Left kidney (tissue), 1 donor: ENCODE measurements at regions not wholly inside any gene's neighbourhood (a gene's known extent, or its start where the extent isn't known, plus 50 kb on each side); places are given as distances from the start of the nearest gene placed in this dataset.
"Not testable (repeated sequence)": the region's sequence is repeated elsewhere in the genome, so short reads cannot be mapped to it uniquely, and the experiment has no call there.

Experiments
- DNase-seq: peaks from one replicate; pipeline ENCODE4 v3.0.0-alpha.2; 2013

DNA sequence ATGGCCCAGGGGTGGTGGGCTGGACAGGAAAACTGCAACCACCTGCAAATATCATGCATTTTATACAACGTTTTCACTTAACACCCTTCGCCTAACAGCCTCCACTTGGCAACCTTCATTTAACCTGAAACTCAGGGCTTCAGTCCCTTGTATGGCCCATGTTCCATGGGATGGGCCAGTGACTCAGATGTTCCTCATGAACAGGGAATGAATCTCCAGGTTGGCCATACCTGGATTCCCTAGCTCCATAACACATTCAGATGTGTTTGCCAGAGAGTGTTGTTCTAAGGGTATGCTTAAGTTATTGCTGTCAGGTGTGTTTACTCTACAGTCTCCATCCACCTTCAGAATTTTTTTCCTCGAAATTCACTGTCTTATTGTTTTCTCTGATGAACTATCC lies 316.9 kb downstream of the JRKL start:
- no peak for DNase-seq

DNA sequence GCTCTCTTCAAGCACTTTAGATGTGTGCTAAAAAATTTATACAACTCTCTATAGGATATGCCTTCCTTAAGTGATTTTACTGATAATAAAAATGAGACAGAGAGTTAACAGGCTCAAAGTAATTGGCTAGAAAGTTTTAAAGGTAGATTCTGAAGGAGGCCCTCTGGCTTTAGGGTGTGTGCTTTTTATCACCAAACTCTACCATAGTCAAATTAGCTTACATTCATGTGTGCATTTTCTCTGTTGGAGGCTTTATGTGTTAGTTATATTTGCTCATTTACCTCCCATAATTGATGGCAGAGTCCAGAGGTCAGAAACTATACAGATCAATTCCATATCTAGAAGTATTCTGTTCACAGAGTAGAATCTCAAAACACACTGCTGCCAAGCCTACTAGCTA lies 317.5 kb downstream of the JRKL start:
- DNase-seq, result no peak

DNA sequence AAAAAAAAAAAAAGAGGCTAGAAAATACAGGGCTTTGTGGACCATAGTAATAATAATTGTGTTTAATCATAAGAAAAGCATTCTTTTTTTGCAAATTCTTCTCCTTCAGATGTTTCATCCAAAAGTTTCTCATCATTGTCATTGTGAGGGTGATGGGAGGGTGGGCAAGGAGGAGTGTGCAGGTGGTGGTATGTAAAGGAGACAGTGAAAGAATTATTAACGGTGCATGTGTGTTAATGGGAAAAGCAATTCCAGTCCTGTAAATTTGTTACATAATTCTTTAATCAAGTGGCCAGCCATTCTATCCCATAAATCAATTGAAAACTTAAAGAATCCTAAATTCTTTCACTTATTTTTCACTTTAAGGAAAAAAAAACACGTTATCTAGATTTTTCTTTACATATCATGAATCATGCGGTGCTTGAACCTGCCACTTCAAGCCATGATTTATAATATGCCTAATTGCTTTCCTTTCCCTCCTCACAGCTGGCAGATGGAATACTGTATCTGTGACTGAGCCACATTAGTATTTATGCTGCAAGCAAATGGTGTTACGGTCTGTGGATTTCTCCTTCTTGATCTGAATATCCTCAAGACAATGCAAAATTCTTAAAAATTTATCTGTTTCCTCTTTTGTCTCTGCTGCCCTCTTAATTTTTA lies 318.5 kb downstream of the JRKL start:
- peak; percentile 25 for DNase-seq

DNA sequence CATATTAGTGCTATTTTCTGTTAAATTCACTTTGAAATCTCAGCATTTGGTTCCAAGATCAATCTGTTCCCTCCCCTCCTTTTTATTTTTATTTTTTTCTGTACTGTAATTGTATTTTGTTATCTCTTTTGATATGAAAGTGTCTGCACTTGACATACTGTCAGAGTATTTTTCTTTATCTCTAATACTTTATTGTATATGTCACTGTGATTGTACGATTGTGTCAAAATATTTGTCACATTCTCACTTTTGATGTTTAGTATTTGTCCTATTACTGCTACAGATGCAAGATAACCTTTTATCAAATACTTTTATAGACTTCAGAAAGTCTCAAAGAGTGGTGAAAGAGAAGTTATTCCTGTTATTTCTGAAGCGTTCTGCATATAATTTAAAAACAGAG lies 323.5 kb downstream of the JRKL start:
- no peak for DNase-seq

DNA sequence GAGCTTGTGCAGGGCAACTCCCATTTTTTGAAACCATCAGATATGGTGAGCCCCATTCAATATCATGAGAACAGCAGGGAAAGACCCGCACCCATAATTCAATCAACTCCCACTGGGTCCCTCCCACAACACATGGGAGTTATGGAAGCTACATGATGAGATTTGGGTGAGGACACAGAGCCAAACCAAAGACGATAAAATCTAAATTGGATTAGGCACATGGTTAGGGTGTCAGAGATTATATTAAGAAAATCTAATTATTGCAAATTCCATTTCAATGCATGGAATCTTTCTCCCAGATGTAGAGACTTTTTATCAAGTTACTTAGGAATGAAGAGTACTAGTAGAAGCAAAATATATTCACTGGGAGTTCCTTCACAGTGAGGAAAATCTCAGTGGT lies 324.9 kb downstream of the JRKL start:
- DNase-seq, result no peak

DNA sequence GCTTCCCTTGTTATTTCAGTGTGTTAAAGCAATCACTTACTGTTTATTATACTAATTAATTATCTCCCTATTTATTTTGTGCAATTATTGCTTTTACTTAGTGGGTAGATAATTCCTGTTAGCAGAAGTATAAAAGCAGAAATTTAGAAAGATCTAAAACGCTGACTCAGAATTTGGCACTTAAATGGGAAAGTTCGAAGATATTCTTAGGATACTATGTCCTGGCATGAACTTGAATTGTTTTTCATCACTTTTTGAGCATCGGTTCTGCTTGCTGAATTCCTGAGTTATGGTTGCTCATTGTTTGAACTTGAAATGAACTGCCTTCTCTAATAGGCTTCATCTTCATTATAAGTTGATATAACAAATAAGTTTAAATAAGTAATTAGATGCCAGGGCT lies 325.4 kb downstream of the JRKL start:
- no peak for DNase-seq

DNA sequence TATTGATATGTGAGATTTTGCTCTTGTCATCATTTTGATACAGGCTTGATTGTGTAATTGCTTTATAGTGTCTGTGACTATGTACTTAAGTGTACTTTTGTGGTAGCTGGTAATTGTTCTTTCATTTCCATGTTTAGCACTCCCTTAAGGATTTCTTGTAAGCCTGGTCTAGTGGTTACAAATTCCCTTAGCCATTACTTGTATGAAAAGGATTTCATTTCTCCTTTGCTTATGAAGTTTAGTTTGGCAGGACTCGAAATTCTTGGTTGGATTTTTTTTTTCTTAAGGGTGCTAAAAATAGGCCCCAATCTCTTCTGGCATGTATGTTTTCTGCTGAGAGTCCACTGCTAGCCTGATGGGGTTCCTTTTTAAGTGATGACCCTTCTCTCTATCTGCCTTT lies 346.8 kb downstream of the JRKL start:
- no peak for DNase-seq

DNA sequence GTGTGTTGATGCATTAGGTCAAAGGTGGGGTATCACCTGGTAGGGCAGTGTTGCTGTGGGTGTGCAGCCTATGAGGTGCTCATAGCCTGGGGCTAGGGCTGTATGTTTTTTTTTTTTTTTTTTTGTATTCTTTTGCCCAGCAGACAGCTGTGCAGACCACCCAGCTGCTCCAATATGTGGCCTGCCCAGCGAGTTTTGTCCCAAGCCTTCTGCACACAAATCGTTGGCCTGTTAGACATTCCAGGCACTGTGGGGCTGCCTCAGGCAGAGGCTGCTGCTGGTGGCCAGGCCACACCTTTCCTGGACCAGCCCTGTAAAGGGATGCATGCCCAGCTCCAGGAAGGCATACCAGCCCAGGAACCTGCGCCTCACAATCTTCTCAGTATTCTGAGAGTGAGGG lies 348.5 kb downstream of the JRKL start:
- DNase-seq, result no peak

DNA sequence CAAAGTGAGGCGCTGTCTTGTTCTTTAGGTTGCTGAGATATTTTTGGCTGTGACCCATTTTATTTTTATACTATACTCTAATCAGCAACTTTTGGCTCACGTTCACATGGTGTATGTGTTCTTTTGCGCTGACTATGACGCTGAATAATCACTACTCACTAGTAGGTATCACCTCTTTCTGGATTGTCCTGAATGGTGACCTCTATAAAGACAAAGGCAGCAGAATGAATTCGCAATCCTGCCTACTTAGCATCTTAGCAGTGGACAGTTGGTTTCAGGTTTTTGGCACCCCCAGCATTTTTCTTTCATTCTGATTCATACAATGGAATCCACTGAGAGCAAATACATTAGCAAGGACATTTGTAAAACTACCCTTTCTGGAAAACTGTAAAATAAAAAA lies 351.3 kb downstream of the JRKL start:
- DNase-seq, result no peak

DNA sequence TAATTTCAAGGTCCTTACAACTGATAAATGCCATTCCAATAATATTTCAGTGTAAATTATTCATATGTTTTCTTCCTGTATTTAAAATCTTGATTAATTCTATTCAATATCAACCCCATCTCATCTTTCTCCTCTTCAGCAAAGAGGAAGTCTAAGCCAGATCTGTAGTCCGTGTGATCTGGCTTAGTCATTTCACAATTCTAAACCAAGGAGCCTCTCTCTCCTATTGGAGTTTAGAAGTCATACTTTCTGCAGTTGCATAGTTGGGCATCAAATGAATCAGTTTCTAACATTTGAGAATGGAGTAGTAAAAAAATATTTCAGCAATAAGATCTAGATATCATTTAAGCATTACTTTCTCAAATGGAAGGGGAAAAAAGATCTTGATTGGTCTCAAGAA lies 354.9 kb downstream of the JRKL start:
- no peak for DNase-seq

DNA sequence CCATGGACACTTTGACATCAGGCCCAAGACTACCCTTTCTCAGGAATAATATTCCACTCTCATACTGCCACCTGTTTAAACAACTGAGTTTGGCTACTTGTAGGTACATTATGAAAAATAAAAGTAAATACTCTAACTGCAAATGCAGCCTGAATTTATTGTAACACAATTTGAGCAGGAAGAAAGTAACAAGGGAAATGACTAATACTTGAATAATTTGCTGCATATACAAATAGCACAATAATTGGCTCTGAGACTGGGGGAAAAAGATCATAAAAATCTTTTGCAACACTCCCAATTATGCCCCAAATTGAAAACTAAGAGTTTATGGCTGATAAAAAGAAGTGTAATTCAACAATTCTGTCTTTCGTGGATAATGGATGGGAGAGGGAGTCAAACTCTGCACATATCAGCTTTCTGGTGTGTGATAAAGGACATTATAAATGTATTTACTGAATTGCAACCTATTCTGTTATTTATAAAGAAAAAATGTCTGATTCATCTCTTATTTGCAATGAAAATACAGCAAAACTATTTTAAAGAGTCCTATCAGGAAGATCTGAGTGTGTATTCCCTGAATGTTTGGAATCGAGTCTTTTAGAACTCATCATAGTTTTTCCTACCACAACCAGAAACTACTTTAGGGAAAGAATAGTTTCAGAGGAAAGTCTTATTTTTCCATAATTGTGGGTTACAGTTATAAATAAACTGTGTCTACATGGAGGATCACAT lies 359.0 kb downstream of the JRKL start:
- no peak for DNase-seq

DNA sequence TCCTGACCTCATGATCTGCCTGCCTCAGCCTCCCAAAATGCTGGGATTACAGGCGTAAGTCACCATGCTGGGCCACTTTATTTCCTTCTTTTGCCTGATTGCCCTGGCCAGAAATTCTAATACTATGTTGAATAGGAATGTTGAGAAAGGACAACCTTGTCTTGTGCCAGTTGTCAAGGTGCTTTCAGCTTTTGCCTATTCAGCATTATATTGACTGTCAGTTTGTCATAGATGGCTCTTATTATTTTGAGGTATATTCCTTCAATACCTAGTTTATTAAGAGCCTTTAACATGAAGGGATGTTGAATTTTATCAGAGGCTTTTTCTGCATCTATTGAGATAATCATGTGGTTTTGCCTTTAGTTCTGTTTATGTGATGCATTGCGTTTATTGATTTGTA lies 362.0 kb downstream of the JRKL start:
- DNase-seq, result not testable (repeated sequence)

DNA sequence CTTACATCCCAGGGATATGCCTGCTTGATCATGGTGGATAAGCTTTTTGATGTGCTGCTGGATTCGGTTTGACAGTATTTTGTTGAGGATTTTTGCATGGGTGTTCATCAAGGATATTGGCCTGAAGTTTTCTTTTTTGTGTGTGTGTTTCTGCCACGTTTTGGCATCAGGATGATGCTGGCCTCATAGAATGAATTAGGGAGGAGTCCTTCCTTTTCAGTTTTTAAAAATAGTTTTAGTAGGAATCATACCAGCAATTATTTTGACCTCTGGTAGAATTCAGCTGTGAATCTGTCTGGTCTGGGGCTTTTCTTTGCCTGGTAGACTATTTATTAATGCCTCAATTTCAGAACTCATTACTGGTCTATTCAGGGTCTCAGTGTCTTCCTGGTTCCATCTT lies 362.4 kb downstream of the JRKL start:
- DNase-seq, result no peak

DNA sequence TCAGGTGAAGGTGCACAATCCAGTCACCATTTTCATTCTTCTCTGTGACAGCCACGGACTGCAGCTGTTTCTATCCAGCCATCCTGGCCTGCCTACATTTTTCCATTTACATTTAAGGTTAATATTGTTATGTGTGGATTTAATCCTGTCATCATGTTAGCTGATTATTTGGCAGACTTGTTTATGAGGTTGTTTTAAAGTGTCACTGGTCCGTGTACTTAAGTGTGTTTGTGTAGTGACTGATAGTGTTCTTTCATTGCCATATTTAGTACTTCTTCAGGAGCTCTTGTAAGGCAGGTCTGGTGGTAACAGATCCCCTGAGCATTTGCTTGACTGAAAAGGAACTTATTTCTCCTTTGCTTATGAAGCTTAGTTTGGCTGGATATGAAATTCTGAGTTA lies 364.2 kb downstream of the JRKL start:
- DNase-seq, result no peak

DNA sequence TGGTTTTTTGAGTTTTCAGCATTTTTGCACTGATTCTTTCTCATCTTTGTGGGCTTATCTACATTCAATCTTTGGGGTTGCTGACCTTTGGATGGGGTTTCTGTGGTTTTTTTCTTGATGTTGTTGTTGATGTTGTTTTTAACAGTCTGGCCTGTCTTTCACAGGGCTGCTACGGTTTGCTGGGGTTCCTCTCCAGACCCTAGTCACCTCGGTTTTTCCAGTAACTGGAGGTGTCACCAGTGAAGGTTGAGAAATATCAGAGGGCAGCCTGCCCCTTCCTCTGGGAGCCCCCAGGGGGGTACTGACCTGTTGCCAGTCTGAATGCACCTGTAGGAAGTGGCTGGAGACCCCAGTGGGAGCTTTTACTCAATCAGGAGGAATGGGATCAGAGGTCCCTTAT lies 365.4 kb downstream of the JRKL start:
- no peak for DNase-seq

DNA sequence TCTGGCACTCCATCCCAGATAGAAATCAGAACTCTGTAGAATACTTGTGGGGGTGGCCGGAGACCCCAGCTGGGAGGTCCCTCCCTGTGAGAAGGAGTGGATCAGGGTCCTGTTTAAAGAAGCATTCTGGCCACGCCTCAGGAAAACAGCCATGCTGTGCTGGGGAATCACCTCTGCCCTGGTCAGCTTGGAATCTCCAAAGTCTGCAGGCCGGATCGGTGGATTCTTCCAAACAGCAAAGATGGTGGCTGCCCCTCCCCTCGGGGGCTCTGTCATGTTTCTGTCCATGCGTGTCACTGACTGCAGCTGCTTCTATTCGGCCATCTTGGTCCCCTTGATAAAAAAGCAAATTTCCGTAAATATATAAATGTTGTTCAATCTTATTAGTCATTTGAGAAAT lies 365.9 kb downstream of the JRKL start:
- no peak for DNase-seq

DNA sequence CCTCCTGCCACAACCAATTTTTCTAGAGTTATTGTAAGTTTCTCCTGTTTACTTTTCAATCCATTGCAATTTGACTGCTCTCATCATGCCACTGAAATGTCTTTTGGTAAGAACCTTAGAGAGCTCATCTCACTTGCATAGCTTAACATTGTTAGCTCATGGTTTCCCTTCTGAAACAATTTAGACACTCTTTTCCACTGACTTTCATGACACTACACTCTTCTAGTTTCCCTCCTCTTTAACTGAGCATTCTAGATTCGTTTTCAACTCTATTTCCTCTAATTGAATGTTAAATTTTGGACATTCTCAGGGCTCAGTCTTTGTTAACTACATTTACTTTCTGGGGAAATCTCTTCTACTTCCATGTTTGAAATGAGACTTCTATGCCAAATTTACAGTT lies 369.1 kb downstream of the JRKL start:
- no peak for DNase-seq

DNA sequence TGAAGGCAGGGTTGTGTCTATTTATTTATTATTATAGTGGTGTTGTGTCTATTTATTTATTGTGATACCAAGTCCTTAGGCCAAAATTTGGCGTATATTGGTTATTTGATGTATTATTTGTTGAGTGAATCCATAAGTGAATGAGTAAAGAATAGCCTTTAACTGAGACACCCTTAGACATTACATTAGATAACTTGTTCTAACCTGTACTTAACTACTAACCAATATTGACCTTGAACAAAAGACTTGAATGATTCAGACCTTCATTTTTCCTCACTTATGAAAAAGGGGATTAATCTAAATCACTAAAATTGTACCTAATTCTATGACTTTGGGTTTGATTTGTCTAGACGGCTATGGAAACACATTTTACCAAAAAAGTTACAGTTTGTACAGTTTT lies 370.5 kb downstream of the JRKL start:
- no peak for DNase-seq

DNA sequence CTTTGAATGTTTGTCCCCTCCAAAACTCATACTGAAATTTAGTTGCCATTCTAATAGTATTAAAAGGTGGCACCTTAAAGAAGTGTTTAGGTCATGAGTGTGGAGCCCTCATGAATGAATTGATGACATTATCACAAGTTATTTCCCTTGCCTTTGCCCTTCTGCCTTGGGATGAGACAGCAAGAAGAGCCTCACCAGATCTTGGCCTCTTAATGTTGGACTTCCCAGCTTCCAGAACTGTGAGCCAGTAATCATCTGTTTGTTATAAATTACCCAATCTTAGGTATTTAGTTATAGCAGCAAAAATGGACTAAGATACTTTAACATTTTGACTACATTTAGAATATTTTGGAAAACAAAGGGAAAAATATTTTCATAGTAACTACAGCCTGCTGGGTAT lies 371.0 kb downstream of the JRKL start:
- no peak for DNase-seq

DNA sequence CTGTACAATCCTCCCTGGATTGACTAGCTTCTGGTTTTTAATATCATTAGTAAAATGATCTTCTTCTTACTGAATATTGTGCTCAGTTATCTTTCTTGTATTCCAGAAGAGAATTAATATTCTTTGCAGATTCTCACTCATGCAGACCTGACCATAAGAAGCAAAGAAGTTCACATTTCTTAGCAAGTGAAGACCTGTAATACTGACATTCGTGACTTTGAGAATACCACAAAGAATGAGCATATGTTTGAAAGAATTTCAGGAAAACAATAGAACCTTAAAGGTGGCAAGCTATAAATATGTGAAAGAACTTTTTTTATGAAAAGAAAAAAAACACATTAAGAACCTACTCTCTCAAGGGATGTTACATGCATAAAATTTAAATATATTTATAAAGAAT lies 371.6 kb downstream of the JRKL start:
- DNase-seq, result no peak

DNA sequence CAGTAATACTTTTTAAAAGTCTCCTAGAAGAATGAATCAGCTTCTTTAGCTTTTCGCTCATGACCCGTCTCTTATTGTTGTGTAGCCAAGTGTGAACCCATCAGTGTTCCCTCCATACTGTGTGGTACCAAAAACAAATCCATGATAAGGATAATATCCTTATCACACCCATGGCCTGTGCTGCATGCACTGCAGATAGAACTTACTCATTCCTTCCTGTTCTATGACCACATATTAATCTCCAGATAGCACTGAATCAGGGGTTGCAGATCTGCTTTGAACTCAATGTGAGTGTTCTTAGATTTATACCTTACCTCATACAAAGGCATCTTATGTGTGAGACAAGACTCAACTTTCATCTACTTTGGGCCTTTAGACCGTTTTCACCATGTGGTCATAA lies 373.4 kb downstream of the JRKL start:
- no peak for DNase-seq

DNA sequence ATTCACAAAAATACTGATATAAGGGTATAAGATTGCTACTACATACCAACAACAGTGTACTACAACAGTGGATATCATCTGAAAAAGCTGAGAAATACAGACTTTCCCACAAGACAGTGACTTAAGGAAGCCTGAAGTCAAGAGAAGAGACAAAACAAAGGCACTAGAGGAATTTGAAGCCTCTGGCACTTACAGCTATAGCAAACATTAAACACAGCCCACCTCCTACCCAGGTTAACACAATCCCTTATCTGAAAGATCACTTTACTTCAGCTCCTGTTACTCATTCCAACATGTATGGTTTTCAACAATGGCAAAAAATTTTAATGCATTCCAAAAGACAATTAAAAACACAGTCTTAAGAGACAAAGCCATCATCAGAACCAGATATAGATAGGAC lies 388.5 kb downstream of the JRKL start:
- DNase-seq, result no peak

DNA sequence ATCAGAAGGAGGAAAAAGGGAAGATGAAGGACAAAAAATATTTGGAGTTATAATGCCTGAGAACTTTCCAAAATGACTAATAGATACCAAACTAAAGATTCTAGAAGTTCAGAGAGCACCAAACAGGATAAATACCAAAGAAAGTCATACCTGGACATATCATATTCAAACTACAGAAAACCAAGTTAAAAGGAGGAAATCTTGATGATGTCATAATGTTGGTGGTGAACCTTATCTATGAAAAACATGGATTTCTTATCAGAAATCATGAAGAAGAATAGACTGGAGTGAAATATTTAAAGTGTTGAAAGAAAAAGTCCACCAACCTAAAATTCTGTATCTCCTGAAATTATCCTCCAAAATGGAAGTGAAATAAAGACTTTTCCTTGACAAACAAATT lies 389.2 kb downstream of the JRKL start:
- no peak for DNase-seq

DNA sequence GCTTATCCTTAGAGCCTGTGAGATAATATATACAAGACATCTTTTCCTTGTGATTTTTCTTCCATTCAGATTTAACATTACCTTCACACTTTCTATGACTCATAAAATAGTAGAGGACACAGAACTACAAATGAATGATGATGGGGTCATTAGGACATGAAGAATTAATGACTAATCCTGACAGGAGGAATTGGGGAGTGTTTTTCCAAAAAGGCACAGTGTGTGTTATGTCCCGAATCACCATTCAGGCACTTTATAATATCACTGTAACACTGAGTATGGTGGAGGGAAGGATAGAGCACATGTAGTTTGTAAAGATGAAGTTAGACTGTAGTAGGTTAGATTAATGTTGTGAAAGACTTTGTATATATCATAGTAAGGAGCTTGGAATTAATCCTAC lies 391.3 kb downstream of the JRKL start:
- no peak for DNase-seq
